ENCODE measurements at regions not wholly inside any gene's neighbourhood (a gene's known extent, or its start where the extent isn't known, plus 50 kb on each side); places are given as distances from the start of the nearest gene placed in this dataset.

- H3K9ac ChIP-seq (ENCODE audit: low read depth, low read length), result no peak overlapping the region
- peaks cover 14% of the 10 kb centered on the region; the same call in 1 of the 2 replicates for H3K4me1 ChIP-seq (ENCODE audit: insufficient read depth, low read length)
- WGBS, result 71% methylated on average over 13 of the region's 13 CpGs
Observed at GRCh38 chr20:50306478-50307423, 116.1 kb downstream of the CEBPB start.

GRCh38 chr20:50308166-50308512 lies 117.5 kb downstream of the CEBPB start:
- WGBS, result 91% methylated on average over 3 of the region's 3 CpGs
- H3K27ac ChIP-seq (ENCODE audit: low read depth, low read length), result no peak overlapping the region
- no peak overlapping the region for H3K4me3 ChIP-seq (ENCODE audit: low read length)
- H3K4me1 ChIP-seq (ENCODE audit: insufficient read depth, low read length), result peaks cover 14% of the 10 kb centered on the region; the same call in 1 of the 2 replicates
- no peaks in the 10 kb centered on the region for H3K9me3 ChIP-seq (ENCODE audit: insufficient read depth, low read depth, low read length)
- no peaks in the 10 kb centered on the region for H3K27me3 ChIP-seq (ENCODE audit: insufficient read depth, low read length)
- H3K9ac ChIP-seq (ENCODE audit: low read depth, low read length), result no peak overlapping the region
- H3K36me3 ChIP-seq (ENCODE audit: insufficient read depth, low read length), result no peaks in the 10 kb centered on the region

More at GRCh38 chr20:50306478-50307423, 116.1 kb downstream of the CEBPB start:
- no peaks in the 10 kb centered on the region for H3K36me3 ChIP-seq (ENCODE audit: insufficient read depth, low read length)
- H3K9me3 ChIP-seq (ENCODE audit: insufficient read depth, low read depth, low read length), result no peaks in the 10 kb centered on the region
- no peaks in the 10 kb centered on the region for H3K27me3 ChIP-seq (ENCODE audit: insufficient read depth, low read length)
- no peak overlapping the region for H3K4me3 ChIP-seq (ENCODE audit: low read length)
- H3K27ac ChIP-seq (ENCODE audit: low read depth, low read length), result no peak overlapping the region

- WGBS, result 48% methylated on average over 19 of the region's 20 CpGs
- Histone ChIP-seq H3K4me1 (ENCODE audit: insufficient read depth, low read length) (peaks cover 14% of the 10 kb centered on the region; the same call in 1 of the 2 replicates), H3K27me3 (ENCODE audit: insufficient read depth, low read length) (no peaks in the 10 kb centered on the region), H3K4me3 (ENCODE audit: low read length) (no peak overlapping the region), H3K36me3 (ENCODE audit: insufficient read depth, low read length) (no peaks in the 10 kb centered on the region), H3K27ac (ENCODE audit: low read depth, low read length) (no peak overlapping the region), H3K9ac (ENCODE audit: low read depth, low read length) (no peak overlapping the region), H3K9me3 (ENCODE audit: insufficient read depth, low read depth, low read length) (no peaks in the 10 kb centered on the region)
Observed at GRCh38 chr20:50308513-50309279, 118.1 kb downstream of the CEBPB start.

GRCh38 chr20:50309280-50309763 lies 118.7 kb downstream of the CEBPB start:
- Histone ChIP-seq H3K36me3 (ENCODE audit: insufficient read depth, low read length) (no peaks in the 10 kb centered on the region), H3K27ac (ENCODE audit: low read depth, low read length) (no peak overlapping the region), H3K4me3 (ENCODE audit: low read length) (no peak overlapping the region), H3K9ac (ENCODE audit: low read depth, low read length) (no peak overlapping the region), H3K4me1 (ENCODE audit: insufficient read depth, low read length) (peaks cover 14% of the 10 kb centered on the region; the same call in 1 of the 2 replicates), H3K27me3 (ENCODE audit: insufficient read depth, low read length) (no peaks in the 10 kb centered on the region), H3K9me3 (ENCODE audit: insufficient read depth, low read depth, low read length) (no peaks in the 10 kb centered on the region)
- 83% methylated on average over 11 of the region's 11 CpGs for WGBS

GRCh38 chr20:50309764-50310672 lies 119.4 kb downstream of the CEBPB start:
- no peak overlapping the region for H3K27ac ChIP-seq (ENCODE audit: low read depth, low read length)
- H3K4me3 ChIP-seq (ENCODE audit: low read length), result no peak overlapping the region
- H3K9me3 ChIP-seq (ENCODE audit: insufficient read depth, low read depth, low read length), result no peaks in the 10 kb centered on the region
- no peaks in the 10 kb centered on the region for H3K27me3 ChIP-seq (ENCODE audit: insufficient read depth, low read length)
- H3K36me3 ChIP-seq (ENCODE audit: insufficient read depth, low read length), result no peaks in the 10 kb centered on the region
- 84% methylated on average over 20 of the region's 20 CpGs for WGBS
- H3K4me1 ChIP-seq (ENCODE audit: insufficient read depth, low read length), result peaks cover 14% of the 10 kb centered on the region; the same call in 1 of the 2 replicates
- no peak overlapping the region for H3K9ac ChIP-seq (ENCODE audit: low read depth, low read length)

- no peaks in the 10 kb centered on the region for H3K36me3 ChIP-seq (ENCODE audit: insufficient read depth, low read length)
- 94% methylated on average over 9 of the region's 10 CpGs for WGBS
- H3K4me1 ChIP-seq (ENCODE audit: insufficient read depth, low read length), result peaks cover 13% of the 10 kb centered on the region; the same call in 1 of the 2 replicates
- H3K27ac ChIP-seq (ENCODE audit: low read depth, low read length), result no peak overlapping the region
- no peaks in the 10 kb centered on the region for H3K9me3 ChIP-seq (ENCODE audit: insufficient read depth, low read depth, low read length)
- H3K27me3 ChIP-seq (ENCODE audit: insufficient read depth, low read length), result no peaks in the 10 kb centered on the region
- H3K4me3 ChIP-seq (ENCODE audit: low read length), result no peak overlapping the region
- H3K9ac ChIP-seq (ENCODE audit: low read depth, low read length), result no peak overlapping the region
Observed at GRCh38 chr20:50310673-50311051, 120.0 kb downstream of the CEBPB start.

GRCh38 chr20:50311308-50312001 lies 120.8 kb downstream of the CEBPB start:
- WGBS, result 92% methylated on average over 12 of the region's 12 CpGs
- Histone ChIP-seq H3K9me3 (ENCODE audit: insufficient read depth, low read depth, low read length) (no peaks in the 10 kb centered on the region), H3K4me1 (ENCODE audit: insufficient read depth, low read length) (peaks cover 8% of the 10 kb centered on the region; the same call in 1 of the 2 replicates), H3K9ac (ENCODE audit: low read depth, low read length) (no peak overlapping the region), H3K27me3 (ENCODE audit: insufficient read depth, low read length) (no peaks in the 10 kb centered on the region), H3K4me3 (ENCODE audit: low read length) (no peak overlapping the region), H3K36me3 (ENCODE audit: insufficient read depth, low read length) (no peaks in the 10 kb centered on the region), H3K27ac (ENCODE audit: low read depth, low read length) (no peak overlapping the region)

- Histone ChIP-seq H3K9ac (ENCODE audit: low read depth, low read length) (no peak overlapping the region), H3K36me3 (ENCODE audit: insufficient read depth, low read length) (no peaks in the 10 kb centered on the region), H3K4me3 (ENCODE audit: low read length) (no peak overlapping the region), H3K27ac (ENCODE audit: low read depth, low read length) (no peak overlapping the region), H3K27me3 (ENCODE audit: insufficient read depth, low read length) (no peaks in the 10 kb centered on the region), H3K4me1 (ENCODE audit: insufficient read depth, low read length) (peaks cover 8% of the 10 kb centered on the region; the same call in 1 of the 2 replicates), H3K9me3 (ENCODE audit: insufficient read depth, low read depth, low read length) (no peaks in the 10 kb centered on the region)
- 93% methylated on average over 5 of the region's 5 CpGs for WGBS
Observed at GRCh38 chr20:50312002-50312681, 121.5 kb downstream of the CEBPB start.

GRCh38 chr20:50312682-50313521 lies 122.3 kb downstream of the CEBPB start:
- no peak overlapping the region for H3K9ac ChIP-seq (ENCODE audit: low read depth, low read length)
- peaks cover 8% of the 10 kb centered on the region; the same call in 1 of the 2 replicates for H3K4me1 ChIP-seq (ENCODE audit: insufficient read depth, low read length)
- H3K27me3 ChIP-seq (ENCODE audit: insufficient read depth, low read length), result no peaks in the 10 kb centered on the region
- no peaks in the 10 kb centered on the region for H3K36me3 ChIP-seq (ENCODE audit: insufficient read depth, low read length)
- H3K9me3 ChIP-seq (ENCODE audit: insufficient read depth, low read depth, low read length), result no peaks in the 10 kb centered on the region
- no peak overlapping the region for H3K27ac ChIP-seq (ENCODE audit: low read depth, low read length)
- no peak overlapping the region for H3K4me3 ChIP-seq (ENCODE audit: low read length)
- 88% methylated on average over 16 of the region's 16 CpGs for WGBS
